ENCODE measurements at regions not wholly inside any gene's neighbourhood (a gene's known extent, or its start where the extent isn't known, plus 50 kb on each side); places are given as distances from the start of the nearest gene placed in this dataset.

- DNase-seq (ENCODE audit: low read depth): no peak
Observed at GRCh38 chr4:138310991-138311390, 68.8 kb upstream of the SLC7A11 start.

- no peak for DNase-seq (ENCODE audit: low read depth)
Observed at GRCh38 chr4:138310498-138310897, 68.3 kb upstream of the SLC7A11 start.

- DNase-seq (ENCODE audit: low read depth): no peak
Observed at GRCh38 chr4:138308356-138308755, 66.2 kb upstream of the SLC7A11 start.

GRCh38 chr4:138307319-138307718, 65.2 kb upstream of the SLC7A11 start:
- DNase-seq (ENCODE audit: low read depth): no peak

GRCh38 chr4:138305050-138305449, 62.9 kb upstream of the SLC7A11 start:
- DNase-seq (ENCODE audit: low read depth): no peak

GRCh38 chr4:138301536-138301935, 59.4 kb upstream of the SLC7A11 start:
- DNase-seq (ENCODE audit: low read depth): no peak

- DNase-seq (ENCODE audit: low read depth): no peak
Observed at GRCh38 chr4:138300616-138301015, 58.5 kb upstream of the SLC7A11 start.

- DNase-seq (ENCODE audit: low read depth): no peak
Observed at GRCh38 chr4:138299881-138300280, 57.7 kb upstream of the SLC7A11 start.

- DNase-seq (ENCODE audit: low read depth): no peak
Observed at GRCh38 chr4:138298866-138299265, 56.7 kb upstream of the SLC7A11 start.

- DNase-seq (ENCODE audit: low read depth): no peak
Observed at GRCh38 chr4:138298431-138298830, 56.3 kb upstream of the SLC7A11 start.

- no peak for DNase-seq (ENCODE audit: low read depth)
Observed at GRCh38 chr4:138297743-138298405, 55.7 kb upstream of the SLC7A11 start.

GRCh38 chr4:138292321-138292720, 50.2 kb upstream of the SLC7A11 start:
- no peak for DNase-seq (ENCODE audit: low read depth)
